K562 (cell line): ENCODE measurements at regions not wholly inside any gene's neighbourhood (a gene's known extent, or its start where the extent isn't known, plus 50 kb on each side); places are given as distances from the start of the nearest gene placed in this dataset.

Source experiments
- ATAC-seq: fragments of 200-7000 bp; cut with Tn5 transposase; 3 replicates; pipeline ENCODE4 v1.9.1; 2020; ENCODE audit warnings: moderate library complexity
- BruUV-seq: library from RNA; stranded (reverse); fragments of 400-500 nt; replicated peaks from 2 replicates; lab custom pipeline; 2021; lab: Mats Ljungman, UMichigan
- CTCF ChIA-PET: fragments of 300-600 bp; formaldehyde crosslinking; extraction: SDS; loops from one replicate; lab custom pipeline; 2021; ENCODE audit warnings: low intra/inter-chr PET ratio; lab: Yijun Ruan, JAX
- POLR2A ChIA-PET: fragments of 300-600, 350-650 bp; sonication (Branson Sonifier 250); formaldehyde crosslinking; extraction: SDS; loops from one replicate; lab custom pipeline; 2021; ENCODE audit warnings: antibody characterized with exemption, inconsistent platforms; lab: Yijun Ruan, JAX
- DNase-seq, 4 experiments: peaks; one replicate each; pipeline versions ENCODE4 v3.0.0 to v3.0.0-alpha.2; 2011 to 2018; ENCODE audit warnings: low spot score in 3 of 4, mixed read lengths in 3 of 4; ENCODE audit errors: extremely low read depth in 1 of 4
- FAIRE-seq: peaks from 2 replicates; lab custom pipeline; 2011; peaks lifted over from hg19 to GRCh38; lab: Jason Lieb, UNC
- H2AFZ ChIP-seq: 2 replicates; pipeline ENCODE4 v1.6.0; 2011; ENCODE audit warnings: low read depth, low read length, control low read depth, inconsistent platforms
- H3K27ac ChIP-seq: fragments of 200-600 bp; 3 replicates; pipeline ENCODE4 v1.8.0; 2011; ENCODE audit warnings: low read depth, mild to moderate bottlenecking, control low read depth, inconsistent platforms, low read length, moderate library complexity, mixed read lengths; ENCODE audit errors: extremely low read depth
- H3K27me3 ChIP-seq, 2 experiments: fragments of 300-600 bp in 1 of 2; 2 replicates in 1 of 2; 3 replicates in 1 of 2; pipeline versions ENCODE4 v1.6.0 to v1.8.0; 2011; ENCODE audit warnings: inconsistent platforms in 2 of 2, low read length in 2 of 2, mild to moderate bottlenecking in 1 of 2, mixed read lengths in 1 of 2, moderate library complexity in 1 of 2; ENCODE audit not compliant: control insufficient read depth in 2 of 2, insufficient read depth in 2 of 2
- H3K36me3 ChIP-seq: fragments of 300-600 bp; 3 replicates; pipeline ENCODE4 v1.8.0; 2011; ENCODE audit warnings: mild to moderate bottlenecking, low read length, inconsistent platforms; ENCODE audit not compliant: control insufficient read depth, insufficient read depth
- H3K4me1 ChIP-seq, 2 experiments: fragments of 200-600 bp in 1 of 2; replicated peaks in 1 of 2; 2 replicates in 1 of 2; 3 replicates in 1 of 2; pipeline versions ENCODE4 v1.5.1 to v1.8.0; 2011; ENCODE audit warnings: inconsistent platforms in 2 of 2, low read length in 2 of 2, mild to moderate bottlenecking in 1 of 2, mixed read lengths in 1 of 2, moderate library complexity in 1 of 2; ENCODE audit not compliant: control insufficient read depth in 2 of 2, insufficient read depth in 2 of 2
- H3K4me2 ChIP-seq: 2 replicates; pipeline ENCODE4 v1.6.1; 2011; ENCODE audit warnings: low read length, control low read depth, inconsistent platforms, mixed read lengths; ENCODE audit not compliant: insufficient read depth
- H3K4me3 ChIP-seq: fragments of 200-600 bp; sonication (generic), shearing (Covaris generic); 2 replicates; pipeline ENCODE4 v1.5.1; 2016; ENCODE audit warnings: control low read depth, inconsistent platforms
- H3K79me2 ChIP-seq: fragments of 200-600 bp; 3 replicates; pipeline ENCODE4 v1.8.0; 2011; ENCODE audit warnings: low read length, inconsistent platforms; ENCODE audit not compliant: control insufficient read depth, insufficient read depth
- H3K9ac ChIP-seq, 2 experiments: 2 replicates each; pipeline versions ENCODE4 v1.6.0 to v1.6.1; 2011; ENCODE audit warnings: low read depth in 2 of 2, low read length in 2 of 2, control low read depth in 1 of 2, inconsistent platforms in 1 of 2, mild to moderate bottlenecking in 1 of 2, mixed read lengths in 1 of 2; ENCODE audit not compliant: insufficient read depth in 1 of 2
- H3K9me1 ChIP-seq: one replicate; pipeline ENCODE4 v1.6.0; 2011; ENCODE audit warnings: inconsistent platforms, mild to moderate bottlenecking, low read length, moderate library complexity; ENCODE audit not compliant: control insufficient read depth, insufficient read depth
- H3K9me3 ChIP-seq: replicated peaks from 2 replicates; pipeline ENCODE4 v1.5.1; 2011; ENCODE audit warnings: low read depth, low read length, inconsistent platforms; ENCODE audit not compliant: control insufficient read depth, insufficient read depth
- H4K20me1 ChIP-seq: replicated peaks from 2 replicates; pipeline ENCODE4 v1.6.1; 2011; ENCODE audit warnings: low read length, inconsistent platforms, mixed read lengths; ENCODE audit not compliant: control insufficient read depth, insufficient read depth
- EHMT2 ChIP-seq: fragments of 450-650 bp; IDR thresholded peaks from 2 replicates; pipeline ENCODE4 v1.6.1; 2018; ENCODE audit warnings: antibody characterized with exemption
- HNRNPH1 ChIP-seq: fragments of 200-400 bp; formaldehyde crosslinking; optimal IDR thresholded peaks from 2 replicates; pipeline ENCODE3; 2017; ENCODE audit warnings: low read depth, mild to moderate bottlenecking, low read length, moderate library complexity
- HOXB6 ChIP-seq: fragments of 250-450 bp; sonication (Bioruptor Pico); IDR thresholded peaks from 2 replicates; pipeline ENCODE4 v1.5.1; 2022; ENCODE audit warnings: mild to moderate bottlenecking, borderline replicate concordance
- NR3C1 ChIP-seq: sonication (generic); formaldehyde crosslinking; IDR thresholded peaks from 2 replicates; pipeline ENCODE4 v1.8.1; 2022; ENCODE audit warnings: missing genetic modification reagents
- NUFIP1 ChIP-seq: fragments of 450-650 bp; IDR thresholded peaks from 2 replicates; pipeline ENCODE4 v1.6.1; 2018; ENCODE audit not compliant: partially characterized antibody
- POLR2AphosphoS2 ChIP-seq: IDR thresholded peaks from 2 replicates; pipeline ENCODE4 v1.6.1; 2012; ENCODE audit warnings: low read length, improper control_type of control experiment
- SOX6 ChIP-seq: fragments of 450-650 bp; IDR thresholded peaks from 2 replicates; pipeline ENCODE4 v1.6.1; 2014; ENCODE audit warnings: mild to moderate bottlenecking
- ZBTB33 ChIP-seq: sonication (generic); formaldehyde crosslinking; IDR thresholded peaks from 2 replicates; pipeline ENCODE4 v1.8.1; 2023; ENCODE audit warnings: mild to moderate bottlenecking, missing genetic modification reagents
- ZNF212 ChIP-seq: fragments of 450-650 bp; formaldehyde crosslinking; IDR thresholded peaks from 2 replicates; pipeline ENCODE4 v1.4.0; 2020; ENCODE audit warnings: mild to moderate bottlenecking
- ZNF740 ChIP-seq, 3 experiments: fragments of 200-800 bp in 1 of 3; sonication (Bioruptor generic) in 1 of 3; sonication (generic) in 1 of 3; formaldehyde crosslinking in 1 of 3; IDR thresholded peaks; 2 replicates each; pipeline versions ENCODE4 v1.6.1 to v1.8.0; 2016 to 2022; ENCODE audit warnings: mild to moderate bottlenecking in 2 of 3, missing compliant biosample characterization in 2 of 3, missing genetic modification characterization in 2 of 3, missing genetic modification reagents in 1 of 3
- WGBS: fragments of 100-300 bp; shearing (Covaris generic); methylation state at CpG from one replicate; pipeline ENCODE4 v1.1.6; 2016; ENCODE audit warnings: low coverage, mixed read lengths; ENCODE audit not compliant: insufficient coverage; ENCODE audit errors: missing lambda C conversion rate; 5-methylcytosine and 5-hydroxymethylcytosine counted together
- in situ Hi-C: fragments of 300-500 bp; cut with MboI; formaldehyde crosslinking; loops from 4 replicates; pipeline ENCODE4 v1.15.0; 2018; ENCODE audit warnings: inconsistent platforms, mixed read lengths
- intact Hi-C: fragments of 100-400 bp; cut with micrococcal nuclease; formaldehyde crosslinking; loops from 2 replicates; pipeline ENCODE4 v1.14.2; 2022
- TF ChIP-seq, protein P1 (sequence below): IDR thresholded peaks from 2 replicates; pipeline ENCODE4 v1.6.1; 2016; ENCODE audit warnings: missing genetic modification characterization, missing compliant biosample characterization
- TF ChIP-seq, protein P2 (sequence below): fragments of 250-450 bp; sonication (Bioruptor Pico); IDR thresholded peaks from 2 replicates; pipeline ENCODE4 v1.8.0; 2022; ENCODE audit warnings: moderate library complexity, mild to moderate bottlenecking, inconsistent platforms

GRCh38 chr9:12604164-12604821, 88.9 kb upstream of the TYRP1 start:
- no peak overlapping the region for H3K9ac ChIP-seq
- BruUV-seq, result no TSS peak

More at GRCh38 chr9:12604164-12604821, 88.9 kb upstream of the TYRP1 start:
- no peaks in the 10 kb centered on the region for H3K36me3 ChIP-seq
- no peak overlapping the region for H2AFZ ChIP-seq
- H4K20me1 ChIP-seq, result no peaks in the 10 kb centered on the region
- no peak overlapping the region for H3K27ac ChIP-seq
- no peaks in the 10 kb centered on the region for H3K79me2 ChIP-seq
- CTCF ChIA-PET, result no interaction called here
- POLR2A ChIA-PET, result no interaction called here
- no peak for TF ChIP-seq ZNF212 (CRISPR knock-in tag)
- TF ChIP-seq HOXB6, result no peak
- TF ChIP-seq POLR2AphosphoS2, result no peak
- TF ChIP-seq ZBTB33, result no peak
- TF ChIP-seq NUFIP1, result no peak
- TF ChIP-seq, protein P1, sequence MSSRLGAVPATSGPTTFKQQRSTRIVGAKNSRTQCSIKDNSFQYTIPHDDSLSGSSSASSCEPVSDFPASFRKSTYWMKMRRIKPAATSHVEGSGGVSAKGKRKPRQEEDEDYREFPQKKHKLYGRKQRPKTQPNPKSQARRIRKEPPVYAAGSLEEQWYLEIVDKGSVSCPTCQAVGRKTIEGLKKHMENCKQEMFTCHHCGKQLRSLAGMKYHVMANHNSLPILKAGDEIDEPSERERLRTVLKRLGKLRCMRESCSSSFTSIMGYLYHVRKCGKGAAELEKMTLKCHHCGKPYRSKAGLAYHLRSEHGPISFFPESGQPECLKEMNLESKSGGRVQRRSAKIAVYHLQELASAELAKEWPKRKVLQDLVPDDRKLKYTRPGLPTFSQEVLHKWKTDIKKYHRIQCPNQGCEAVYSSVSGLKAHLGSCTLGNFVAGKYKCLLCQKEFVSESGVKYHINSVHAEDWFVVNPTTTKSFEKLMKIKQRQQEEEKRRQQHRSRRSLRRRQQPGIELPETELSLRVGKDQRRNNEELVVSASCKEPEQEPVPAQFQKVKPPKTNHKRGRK (tag), result no peak
- no peak for TF ChIP-seq HNRNPH1
- TF ChIP-seq, protein P2, sequence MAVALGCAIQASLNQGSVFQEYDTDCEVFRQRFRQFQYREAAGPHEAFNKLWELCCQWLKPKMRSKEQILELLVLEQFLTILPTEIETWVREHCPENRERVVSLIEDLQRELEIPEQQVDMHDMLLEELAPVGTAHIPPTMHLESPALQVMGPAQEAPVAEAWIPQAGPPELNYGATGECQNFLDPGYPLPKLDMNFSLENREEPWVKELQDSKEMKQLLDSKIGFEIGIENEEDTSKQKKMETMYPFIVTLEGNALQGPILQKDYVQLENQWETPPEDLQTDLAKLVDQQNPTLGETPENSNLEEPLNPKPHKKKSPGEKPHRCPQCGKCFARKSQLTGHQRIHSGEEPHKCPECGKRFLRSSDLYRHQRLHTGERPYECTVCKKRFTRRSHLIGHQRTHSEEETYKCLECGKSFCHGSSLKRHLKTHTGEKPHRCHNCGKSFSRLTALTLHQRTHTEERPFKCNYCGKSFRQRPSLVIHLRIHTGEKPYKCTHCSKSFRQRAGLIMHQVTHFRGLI (CRISPR knock-in tag), result no peak
- TF ChIP-seq EHMT2, result no peak
- TF ChIP-seq NR3C1 (CRISPR knock-in tag), result no peak
- TF ChIP-seq SOX6, result no peak
- TF ChIP-seq ZNF740 (CRISPR knock-in tag; IDR thresholded peaks at IDR 0.05), result no peak
- TF ChIP-seq ZNF740 (tag; IDR thresholded peaks at IDR 0.05), result no peak
- in situ Hi-C loops (no loop called here), intact Hi-C loops (no loop called here)
- no peak overlapping the region for H3K4me3 ChIP-seq
- no peaks in the 10 kb centered on the region for H3K9me1 ChIP-seq
- H3K4me1 ChIP-seq, result no peaks in the 10 kb centered on the region
- ATAC-seq (no peak), DNase-seq (no peak), FAIRE-seq (no peak)
- H3K9me3 ChIP-seq, result no peaks in the 10 kb centered on the region
- WGBS, result 0% methylated on average over 2 of the region's 2 CpGs
- no peak overlapping the region for H3K4me2 ChIP-seq
- no peaks in the 10 kb centered on the region for H3K27me3 ChIP-seq
